Hepatocyte (in vitro differentiated cells): ENCODE measurements at regions not wholly inside any gene's neighbourhood (a gene's known extent, or its start where the extent isn't known, plus 50 kb on each side); places are given as distances from the start of the nearest gene placed in this dataset.

Experiments used
- DNase-seq: peaks from one replicate; pipeline ENCODE4 v3.0.0-alpha.2; 2016; ENCODE audit warnings: low spot score
- H2AFZ ChIP-seq: fragments of 200-600 bp; sonication (generic); 2 replicates; pipeline ENCODE4 v1.6.0; 2016; ENCODE audit warnings: antibody characterized with exemption, mild to moderate bottlenecking
- H3K27ac ChIP-seq: fragments of 200-600 bp; sonication (generic); 2 replicates; pipeline ENCODE4 v1.5.1; 2016; ENCODE audit warnings: mild to moderate bottlenecking
- H3K27me3 ChIP-seq: fragments of 200-600 bp; sonication (generic); 2 replicates; pipeline ENCODE4 v1.6.1; 2016
- H3K36me3 ChIP-seq: fragments of 200-600 bp; sonication (generic); replicated peaks from 2 replicates; pipeline ENCODE4 v1.5.1; 2016; ENCODE audit warnings: low read depth; ENCODE audit not compliant: insufficient read depth
- H3K4me1 ChIP-seq: fragments of 200-600 bp; sonication (generic); 2 replicates; pipeline ENCODE4 v1.5.1; 2016; ENCODE audit warnings: mild to moderate bottlenecking, moderate library complexity; ENCODE audit not compliant: insufficient read depth
- H3K4me2 ChIP-seq: fragments of 200-600 bp; sonication (generic); 2 replicates; pipeline ENCODE4 v1.6.0; 2016
- H3K4me3 ChIP-seq: fragments of 200-600 bp; sonication (generic); 2 replicates; pipeline ENCODE4 v1.5.1; 2016; ENCODE audit warnings: mild to moderate bottlenecking
- H3K79me2 ChIP-seq: fragments of 200-600 bp; sonication (generic); 2 replicates; pipeline ENCODE4 v1.6.0; 2017; ENCODE audit warnings: mild to moderate bottlenecking
- H3K9me2 ChIP-seq: fragments of 200-600 bp; sonication (generic); replicated peaks from 2 replicates; pipeline ENCODE4 v1.6.0; 2017; ENCODE audit warnings: mild to moderate bottlenecking; ENCODE audit not compliant: insufficient read depth
- H3K9me3 ChIP-seq: fragments of 200-600 bp; sonication (generic); 2 replicates; pipeline ENCODE4 v1.5.1; 2016; ENCODE audit warnings: low read depth, mild to moderate bottlenecking
- H4K20me1 ChIP-seq: fragments of 200-600 bp; sonication (generic); 2 replicates; pipeline ENCODE4 v1.6.0; 2016; ENCODE audit warnings: mild to moderate bottlenecking; ENCODE audit not compliant: insufficient read depth, poor library complexity, severe bottlenecking
- EZH2 ChIP-seq: fragments of 200-600 bp; sonication (generic); IDR thresholded peaks from 2 replicates; pipeline ENCODE4 v1.6.1; 2016; ENCODE audit warnings: antibody characterized with exemption, mild to moderate bottlenecking, borderline replicate concordance
- EZH2phosphoT487 ChIP-seq: fragments of 200-600 bp; sonication (generic); IDR thresholded peaks from one replicate; pipeline ENCODE4 v1.6.1; 2018; ENCODE audit warnings: antibody characterized with exemption, mild to moderate bottlenecking, low read depth, moderate library complexity; ENCODE audit not compliant: unreplicated experiment, severe bottlenecking
- WGBS: methylation state at CpG from one replicate; pipeline ENCODE4 v1.1.6; 2016; ENCODE audit warnings: low lambda C conversion rate; ENCODE audit errors: missing lambda C conversion rate; 5-methylcytosine and 5-hydroxymethylcytosine counted together
- TF ChIP-seq, protein P1 (sequence below): fragments of 200-600 bp; sonication (generic); IDR thresholded peaks from 2 replicates; pipeline ENCODE4 v1.5.1; 2016; ENCODE audit warnings: antibody characterized with exemption, mild to moderate bottlenecking; ENCODE audit not compliant: poor library complexity

DNA sequence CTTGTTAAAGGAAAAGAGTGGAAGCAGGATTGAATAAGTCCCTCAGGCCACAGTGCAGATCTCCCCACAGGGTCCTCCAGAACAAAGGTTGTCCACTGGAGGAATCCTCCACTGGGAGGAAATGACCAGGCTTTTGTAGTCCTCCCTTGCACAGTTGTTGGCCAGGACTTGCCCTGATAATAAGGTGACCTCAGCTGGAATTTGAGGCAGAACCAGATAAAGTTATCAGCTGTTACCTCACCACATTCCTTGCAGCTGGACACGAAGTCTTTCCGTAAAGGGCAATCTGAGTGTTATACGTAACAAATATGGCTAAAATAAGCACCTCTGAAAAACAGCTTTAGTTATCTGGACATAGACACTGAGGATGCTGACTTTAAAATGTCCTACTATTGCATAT lies 83.5 kb upstream of the NAALADL2 start:
- Histone ChIP-seq H3K9me3 (no peaks in the 10 kb centered on the region), H3K27me3 (no peaks in the 10 kb centered on the region), H4K20me1 (no peaks in the 10 kb centered on the region), H3K27ac (peak overlapping the region; percentile 48), H3K36me3 (no peaks in the 10 kb centered on the region), H3K9me2 (no peaks in the 10 kb centered on the region), H2AFZ (no peak overlapping the region), H3K4me3 (no peak overlapping the region), H3K4me1 (no peaks in the 10 kb centered on the region), H3K79me2 (no peaks in the 10 kb centered on the region), H3K4me2 (peak overlapping the region; percentile 9)
- TF ChIP-seq EZH2 (no peak), EZH2phosphoT487 (no peak)
- TF ChIP-seq, protein P1, sequence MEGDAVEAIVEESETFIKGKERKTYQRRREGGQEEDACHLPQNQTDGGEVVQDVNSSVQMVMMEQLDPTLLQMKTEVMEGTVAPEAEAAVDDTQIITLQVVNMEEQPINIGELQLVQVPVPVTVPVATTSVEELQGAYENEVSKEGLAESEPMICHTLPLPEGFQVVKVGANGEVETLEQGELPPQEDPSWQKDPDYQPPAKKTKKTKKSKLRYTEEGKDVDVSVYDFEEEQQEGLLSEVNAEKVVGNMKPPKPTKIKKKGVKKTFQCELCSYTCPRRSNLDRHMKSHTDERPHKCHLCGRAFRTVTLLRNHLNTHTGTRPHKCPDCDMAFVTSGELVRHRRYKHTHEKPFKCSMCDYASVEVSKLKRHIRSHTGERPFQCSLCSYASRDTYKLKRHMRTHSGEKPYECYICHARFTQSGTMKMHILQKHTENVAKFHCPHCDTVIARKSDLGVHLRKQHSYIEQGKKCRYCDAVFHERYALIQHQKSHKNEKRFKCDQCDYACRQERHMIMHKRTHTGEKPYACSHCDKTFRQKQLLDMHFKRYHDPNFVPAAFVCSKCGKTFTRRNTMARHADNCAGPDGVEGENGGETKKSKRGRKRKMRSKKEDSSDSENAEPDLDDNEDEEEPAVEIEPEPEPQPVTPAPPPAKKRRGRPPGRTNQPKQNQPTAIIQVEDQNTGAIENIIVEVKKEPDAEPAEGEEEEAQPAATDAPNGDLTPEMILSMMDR: no peak
- 28% methylated on average over 3 of the region's 3 CpGs for WGBS
- peak; percentile 15 for DNase-seq

DNA sequence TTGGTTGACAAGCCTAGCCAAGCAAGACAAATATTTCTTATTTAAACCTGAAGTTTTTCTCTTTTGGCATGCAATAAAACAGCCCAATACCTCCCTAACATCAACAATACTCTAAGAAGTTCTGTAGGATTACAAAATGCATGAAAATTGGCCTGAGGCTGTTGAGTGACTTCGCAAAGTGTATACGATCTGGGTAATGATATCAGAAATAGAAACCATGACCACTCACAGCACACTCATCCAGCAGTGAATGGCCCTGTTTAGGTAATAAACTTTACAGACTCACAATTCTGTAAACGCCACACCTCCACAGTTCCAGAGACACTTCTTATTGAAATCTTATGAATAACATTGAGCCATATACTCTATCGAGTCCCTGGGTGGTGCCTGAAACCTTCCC lies 83.0 kb upstream of the NAALADL2 start:
- Histone ChIP-seq H3K4me2 (peak overlapping the region; percentile 9), H2AFZ (no peak overlapping the region), H3K79me2 (no peaks in the 10 kb centered on the region), H3K4me1 (no peaks in the 10 kb centered on the region), H3K27ac (peak overlapping the region; percentile 48), H3K9me2 (no peaks in the 10 kb centered on the region), H3K36me3 (no peaks in the 10 kb centered on the region), H3K9me3 (no peaks in the 10 kb centered on the region), H4K20me1 (no peaks in the 10 kb centered on the region), H3K27me3 (no peaks in the 10 kb centered on the region), H3K4me3 (no peak overlapping the region)
- peak; percentile 6 for DNase-seq
- 59% methylated on average over 4 of the region's 4 CpGs for WGBS
- no peak for TF ChIP-seq EZH2
- TF ChIP-seq, protein P1: no peak
- TF ChIP-seq EZH2phosphoT487: no peak

DNA sequence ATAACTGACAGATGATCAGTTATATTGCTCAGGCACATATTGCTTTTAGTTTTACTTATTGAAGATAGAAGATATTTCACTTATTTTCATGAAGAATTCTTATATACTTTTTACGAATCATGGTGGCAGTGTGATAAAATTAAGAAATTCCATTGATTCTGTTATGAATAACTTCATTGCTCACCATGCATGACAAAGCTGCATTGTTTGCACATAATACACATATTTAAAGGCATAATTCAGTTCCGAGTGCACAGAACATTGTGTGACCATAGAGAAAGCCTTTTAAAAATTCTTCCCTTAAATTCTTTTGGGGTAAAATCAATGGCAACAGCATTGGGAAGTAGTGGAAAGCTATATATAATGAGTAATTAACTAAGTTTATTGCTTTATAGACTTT lies 82.5 kb upstream of the NAALADL2 start:
- WGBS: 89% methylated on average over 2 of the region's 2 CpGs
- TF ChIP-seq EZH2phosphoT487 (no peak), EZH2 (no peak)
- TF ChIP-seq, protein P1: no peak
- Histone ChIP-seq H3K36me3 (no peaks in the 10 kb centered on the region), H3K9me3 (no peaks in the 10 kb centered on the region), H2AFZ (no peak overlapping the region), H3K4me3 (no peak overlapping the region), H3K27me3 (no peaks in the 10 kb centered on the region), H4K20me1 (no peaks in the 10 kb centered on the region), H3K79me2 (no peaks in the 10 kb centered on the region), H3K27ac (peak overlapping the region; percentile 48), H3K9me2 (no peaks in the 10 kb centered on the region), H3K4me1 (no peaks in the 10 kb centered on the region), H3K4me2 (no peak overlapping the region)
- no peak for DNase-seq

DNA sequence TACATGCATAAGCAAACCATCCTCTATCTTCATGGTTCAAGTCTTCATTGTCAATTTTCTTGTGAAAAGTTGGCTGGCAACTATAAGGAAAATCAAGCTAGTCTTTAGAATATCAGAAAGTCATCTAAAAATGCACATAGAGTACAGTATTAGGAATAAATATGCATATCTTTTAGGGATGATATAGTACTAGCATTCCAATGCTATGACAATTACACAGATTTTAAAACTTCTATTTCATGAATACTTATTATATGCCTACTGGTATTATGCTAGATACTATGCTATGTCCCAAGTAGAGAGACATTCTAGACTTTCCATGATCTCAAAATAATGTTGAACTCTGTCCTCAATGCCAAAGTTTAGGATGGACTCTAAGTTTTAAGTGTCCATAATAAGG lies 81.3 kb upstream of the NAALADL2 start:
- no peaks in the 10 kb centered on the region for H3K9me2 ChIP-seq
- no peak overlapping the region for H3K27ac ChIP-seq
- H3K4me2 ChIP-seq: no peak overlapping the region
- no peaks in the 10 kb centered on the region for H4K20me1 ChIP-seq
- H3K36me3 ChIP-seq: no peaks in the 10 kb centered on the region
- no peaks in the 10 kb centered on the region for H3K4me1 ChIP-seq
- no peak for DNase-seq
- H3K79me2 ChIP-seq: no peaks in the 10 kb centered on the region
- H3K27me3 ChIP-seq: no peaks in the 10 kb centered on the region
- no peaks in the 10 kb centered on the region for H3K9me3 ChIP-seq
- no peak overlapping the region for H3K4me3 ChIP-seq
- H2AFZ ChIP-seq: no peak overlapping the region
- TF ChIP-seq, protein P1: no peak
- TF ChIP-seq EZH2 (no peak), EZH2phosphoT487 (no peak)
